HG03520 (cell line): ENCODE measurements at regions not wholly inside any gene's neighbourhood (a gene's known extent, or its start where the extent isn't known, plus 50 kb on each side); places are given as distances from the start of the nearest gene placed in this dataset.
"Not testable (repeated sequence)": the region's sequence is repeated elsewhere in the genome, so short reads cannot be mapped to it uniquely, and the experiment has no call there.

ENCODE experiments used
- ATAC-seq: cut with Tn5 transposase; IDR thresholded peaks from one replicate; pipeline ENCODE4 v1.9.1; 2021; ENCODE audit warnings: mild to moderate bottlenecking, moderate library complexity; ENCODE audit not compliant: unreplicated experiment

GRCh38 chr4:24211856-24212255 lies 322.0 kb upstream of the PPARGC1A start:
- no peak for ATAC-seq

GRCh38 chr4:24210332-24210902 lies 320.6 kb upstream of the PPARGC1A start:
- ATAC-seq = no peak

DNA sequence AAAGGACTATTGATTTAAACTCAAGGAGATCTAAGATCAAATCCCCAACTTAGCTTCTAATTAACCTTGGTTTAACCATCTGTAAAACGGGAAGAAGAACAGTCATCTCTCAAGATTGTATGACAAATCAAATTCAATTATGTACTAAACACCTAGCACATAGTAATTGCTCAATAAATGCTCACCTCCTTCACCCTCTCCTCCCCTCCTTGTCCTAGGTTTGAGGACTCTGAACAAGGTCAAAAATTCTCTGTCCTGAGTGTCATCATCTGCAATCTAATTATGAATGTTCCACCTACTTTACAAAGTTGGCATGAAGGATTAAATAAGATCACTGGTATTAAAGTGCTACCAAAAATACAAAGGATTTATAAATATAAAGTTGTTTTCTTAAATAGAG lies 320.1 kb upstream of the PPARGC1A start:
- no peak for ATAC-seq

GRCh38 chr4:24209131-24209530 lies 319.3 kb upstream of the PPARGC1A start:
- ATAC-seq = no peak

DNA sequence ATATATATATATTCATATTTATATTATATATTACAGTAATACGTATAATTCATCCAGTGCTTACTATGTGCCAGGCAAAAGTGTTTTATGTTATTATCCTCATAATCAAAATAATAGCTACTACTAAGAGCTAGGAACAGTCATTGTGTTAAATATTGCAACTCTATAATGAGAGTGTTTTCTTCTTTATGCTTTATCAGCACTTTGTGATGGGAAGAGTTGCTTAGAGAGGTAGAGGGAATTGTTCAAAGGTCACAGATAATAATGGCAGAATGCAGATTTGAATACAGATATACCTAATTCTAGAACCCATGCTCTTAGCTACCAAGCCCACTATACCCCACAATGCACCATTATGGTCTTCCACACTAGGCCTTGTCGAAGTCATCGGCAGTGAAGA lies 318.8 kb upstream of the PPARGC1A start:
- no peak for ATAC-seq

GRCh38 chr4:24204708-24205107 lies 314.9 kb upstream of the PPARGC1A start:
- not testable (repeated sequence) for ATAC-seq

DNA sequence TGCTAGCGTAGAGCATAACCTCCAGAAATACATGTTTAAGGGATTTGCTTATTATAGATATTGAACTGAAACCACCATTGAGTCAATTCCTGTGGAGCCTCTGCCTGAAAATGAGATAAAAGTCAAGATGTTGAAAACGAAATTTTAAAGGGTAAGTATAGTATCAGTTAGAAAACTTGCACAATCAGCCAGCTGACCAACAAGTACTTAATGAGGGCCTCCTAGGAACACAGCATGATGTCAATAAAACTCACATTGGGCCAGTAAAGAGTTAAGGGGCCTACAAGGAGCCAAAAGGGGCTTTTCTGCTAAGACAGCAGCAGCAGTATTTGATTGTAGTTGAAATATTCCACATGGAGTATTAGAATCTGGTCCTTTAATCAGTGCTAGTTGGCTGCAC lies 314.1 kb upstream of the PPARGC1A start:
- no peak for ATAC-seq

DNA sequence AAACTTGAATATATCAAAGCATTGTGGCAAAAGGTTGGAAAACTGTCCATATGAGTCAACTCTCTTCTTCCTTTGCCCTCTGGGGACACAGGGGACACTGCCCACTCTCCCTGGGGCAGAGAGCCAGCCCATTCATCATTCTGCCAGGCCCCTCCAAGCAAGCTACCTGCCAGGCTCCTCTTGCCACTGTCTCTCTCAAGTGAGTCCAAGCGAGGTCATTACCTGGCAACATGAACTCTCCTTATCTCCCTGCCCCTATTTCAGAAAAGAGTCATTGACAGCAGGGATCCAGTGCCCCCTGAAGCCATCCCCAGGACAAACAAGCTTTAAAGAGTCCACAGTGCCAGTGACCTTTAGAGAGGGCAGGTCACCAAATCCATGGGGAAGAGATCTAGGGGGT lies 312.7 kb upstream of the PPARGC1A start:
- no peak for ATAC-seq

DNA sequence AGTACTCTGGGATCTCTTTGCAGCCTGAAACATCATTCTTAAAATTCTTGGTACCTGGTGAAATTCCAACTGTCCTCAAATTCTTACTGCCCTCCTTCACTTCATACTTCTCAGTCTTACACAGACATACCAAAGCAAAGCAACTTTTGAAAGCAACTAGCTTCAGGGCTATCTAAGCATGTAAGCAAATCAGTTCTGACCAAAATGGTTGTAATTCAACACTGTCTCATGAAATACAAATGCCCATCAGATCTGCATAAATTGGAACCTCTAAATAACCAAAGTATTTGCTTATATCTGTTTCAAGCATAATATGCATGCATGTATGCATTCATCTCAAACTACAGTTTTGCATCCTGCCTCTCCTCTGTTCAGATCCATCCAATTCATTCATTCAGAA lies 308.1 kb upstream of the PPARGC1A start:
- ATAC-seq = no peak

DNA sequence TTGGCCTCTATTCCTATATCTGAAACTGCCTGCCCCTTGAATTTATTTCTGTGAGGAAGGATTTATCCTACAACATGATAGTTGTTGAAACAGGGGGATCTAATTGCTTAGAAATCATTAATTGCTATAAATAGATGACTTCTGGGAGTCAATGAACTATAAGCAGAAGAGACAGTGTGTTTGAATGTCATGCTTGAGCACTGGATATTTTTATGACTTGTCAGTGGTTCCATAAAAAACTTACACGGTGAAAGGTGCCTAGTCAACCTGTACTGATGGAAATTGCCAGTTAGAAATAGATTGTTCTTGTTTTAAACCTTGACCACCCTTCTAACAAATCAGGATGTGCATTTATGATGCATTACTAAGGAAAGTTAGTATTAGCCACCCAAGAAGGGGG lies 306.9 kb upstream of the PPARGC1A start:
- no peak for ATAC-seq

DNA sequence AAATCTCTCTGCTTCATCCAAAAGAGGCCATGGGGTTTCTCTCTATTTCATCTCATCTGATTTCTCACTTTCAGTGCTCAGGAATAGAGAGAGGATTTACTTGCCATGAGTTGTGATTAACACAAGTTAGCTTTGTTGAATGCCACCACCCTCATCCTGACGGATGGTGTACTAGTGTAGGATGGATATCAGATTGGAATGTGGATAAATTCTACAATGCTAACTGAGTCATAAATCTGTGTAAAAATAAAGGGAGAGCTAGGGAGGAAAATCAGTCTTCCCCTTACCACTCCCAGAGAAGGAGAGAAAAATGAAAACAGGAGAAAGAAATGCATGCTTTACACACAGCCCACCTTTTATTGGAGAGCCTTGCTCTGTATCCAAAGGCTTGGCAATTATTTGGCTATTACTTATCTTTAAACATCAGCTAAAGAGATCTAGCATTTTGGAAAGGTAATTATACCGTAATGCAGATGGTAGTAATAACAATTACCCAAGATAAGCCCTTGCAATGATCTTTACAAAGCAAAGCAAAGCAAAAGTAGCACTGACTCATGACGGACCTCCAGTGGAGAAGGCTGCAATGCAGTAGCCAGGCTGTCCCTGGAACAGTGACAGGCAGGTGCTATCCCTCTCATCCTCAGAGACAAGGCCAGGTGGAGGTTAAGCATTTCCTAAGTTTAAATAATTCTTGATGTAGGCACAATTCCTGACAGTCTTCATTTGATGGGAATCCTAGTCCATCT lies 306.3 kb upstream of the PPARGC1A start:
- no peak for ATAC-seq

- no peak for ATAC-seq
Measured at GRCh38 chr4:24192018-24192641, 302.3 kb upstream of the PPARGC1A start.

DNA sequence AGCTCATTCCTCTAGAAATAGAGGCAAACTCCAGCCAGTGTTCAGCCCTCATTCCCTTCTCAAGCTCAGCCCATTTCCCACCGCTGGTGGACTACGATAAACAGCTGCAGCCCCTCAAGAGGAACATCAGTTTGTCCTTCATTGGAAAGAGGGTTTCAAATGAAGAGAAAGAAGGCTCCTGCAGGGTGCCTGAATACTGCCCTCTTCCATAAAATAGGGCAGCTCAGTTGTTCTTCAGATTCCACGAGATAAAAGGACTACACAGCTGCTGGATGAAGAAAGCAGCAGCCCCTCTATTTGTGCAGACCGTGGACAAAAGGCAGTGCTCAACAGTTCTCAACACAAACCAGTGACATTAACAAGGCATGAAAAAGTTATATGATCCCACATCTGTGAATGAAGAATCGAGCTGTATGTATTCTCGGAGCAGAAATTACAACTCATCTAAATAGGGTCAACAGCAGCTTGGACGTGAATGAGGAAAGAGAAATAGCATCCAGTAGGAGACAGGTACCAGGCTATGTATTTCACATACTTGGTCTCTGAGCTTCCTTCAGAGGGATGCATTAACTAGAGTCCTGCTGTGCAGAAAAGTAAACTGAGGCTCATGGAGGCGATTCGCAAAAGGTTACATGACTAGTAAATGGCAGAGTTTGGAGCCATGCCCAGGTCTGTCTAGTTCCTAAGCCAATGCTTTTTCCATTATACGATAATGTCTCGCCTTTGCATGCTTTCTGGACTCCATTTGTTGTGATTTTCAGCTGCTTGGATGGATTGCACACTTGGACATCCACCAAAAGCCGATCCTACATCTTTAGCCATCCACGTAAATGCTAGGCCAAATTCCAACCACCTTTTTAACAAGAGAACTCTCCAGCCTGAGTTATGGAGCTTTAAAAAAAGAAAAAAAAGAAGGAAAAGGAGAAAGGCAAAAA lies 301.2 kb upstream of the PPARGC1A start:
- ATAC-seq = no peak

- ATAC-seq = no peak
Measured at GRCh38 chr4:24188459-24188858, 298.6 kb upstream of the PPARGC1A start.

GRCh38 chr4:24186466-24186865 lies 296.6 kb upstream of the PPARGC1A start:
- no peak for ATAC-seq

- ATAC-seq = no peak
Measured at GRCh38 chr4:24181005-24181404, 291.2 kb upstream of the PPARGC1A start.

DNA sequence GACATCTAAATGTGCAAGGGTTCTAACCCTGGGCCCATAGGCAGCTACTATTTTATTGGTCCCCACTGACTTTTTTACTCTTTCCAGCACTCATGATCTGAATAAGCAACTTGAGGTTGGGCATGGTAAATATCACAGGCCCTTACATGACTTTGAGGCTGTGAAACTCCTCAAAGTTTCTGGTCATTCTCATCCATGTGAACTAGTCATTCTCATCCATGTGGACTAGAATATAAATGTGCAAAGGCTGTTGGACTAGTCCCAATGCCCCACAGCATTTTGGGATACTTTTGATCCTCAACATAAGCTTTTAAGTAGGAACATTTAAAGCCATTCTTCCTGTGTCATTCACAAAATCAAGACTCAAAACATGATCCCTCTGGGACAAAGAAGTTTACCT lies 290.7 kb upstream of the PPARGC1A start:
- ATAC-seq = no peak

- no peak for ATAC-seq
Measured at GRCh38 chr4:24179201-24179840, 289.5 kb upstream of the PPARGC1A start.

DNA sequence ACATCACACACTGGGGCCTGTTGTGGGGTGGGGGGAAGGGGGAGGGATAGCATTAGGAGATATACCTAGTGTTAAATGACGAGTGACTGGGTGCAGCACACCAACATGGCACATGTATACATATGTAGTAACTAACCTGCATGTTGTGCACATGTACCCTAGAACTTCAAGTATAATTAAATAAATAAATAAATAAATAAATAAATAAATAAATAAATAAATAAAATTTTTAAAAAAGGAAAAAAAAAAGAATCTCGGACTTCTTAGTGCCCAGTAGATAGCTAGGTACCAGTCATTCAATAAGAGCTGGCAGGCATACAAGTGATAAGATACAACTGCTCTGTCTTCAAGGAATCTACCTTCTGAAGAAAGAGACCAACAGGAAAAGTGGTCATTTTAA lies 287.6 kb upstream of the PPARGC1A start:
- not testable (repeated sequence) for ATAC-seq

GRCh38 chr4:24175707-24176106 lies 285.9 kb upstream of the PPARGC1A start:
- ATAC-seq = no peak

DNA sequence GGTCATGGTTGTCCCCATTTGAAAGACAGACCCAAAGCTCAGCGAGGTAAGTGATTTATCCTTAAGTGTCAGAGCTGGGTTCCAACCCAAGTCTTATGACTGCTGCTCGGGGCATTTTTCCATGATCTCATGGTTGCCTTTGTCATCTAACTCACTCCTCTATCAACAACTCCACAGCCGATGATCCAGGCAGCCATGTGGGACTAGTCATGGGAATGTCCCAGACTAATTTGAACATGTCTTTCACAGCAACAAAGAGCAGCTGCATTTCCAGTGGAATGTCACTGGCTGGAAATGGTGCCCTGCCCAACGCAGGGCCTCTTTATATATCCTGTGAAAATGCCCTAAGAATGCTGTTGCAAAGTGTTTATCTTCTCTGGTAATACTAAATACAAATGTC lies 284.8 kb upstream of the PPARGC1A start:
- no peak for ATAC-seq
